Stimulated activated CD8-positive, alpha-beta memory T cell treated with anti-CD3 and anti-CD28 coated beads, Interleukin-7, amount 100 ng/mL, for 4 hours (primary cell): ENCODE measurements at regions not wholly inside any gene's neighbourhood (a gene's known extent, or its start where the extent isn't known, plus 50 kb on each side); places are given as distances from the start of the nearest gene placed in this dataset.

Source experiments
- DNase-seq, 2 donors: peaks; one replicate each; pipeline ENCODE4 v3.0.0-alpha.2; 2020; ENCODE audit warnings: low read depth in 2 of 2

- no peak for DNase-seq
Measured at GRCh38 chr18:73735836-73736235, 411.8 kb downstream of the FBXO15 start.

- DNase-seq: no peak
Measured at GRCh38 chr18:73733806-73734314, 413.8 kb downstream of the FBXO15 start.

GRCh38 chr18:73733376-73733775 is 414.3 kb downstream of the FBXO15 start:
- DNase-seq: no peak

GRCh38 chr18:73728657-73729056 is 419.0 kb downstream of the FBXO15 start:
- DNase-seq: no peak

- no peak for DNase-seq
Measured at GRCh38 chr18:73724958-73725357, 422.7 kb downstream of the FBXO15 start.

- DNase-seq: no peak
Measured at GRCh38 chr18:73719611-73720010, 428.0 kb downstream of the FBXO15 start.

GRCh38 chr18:73717570-73717969 is 430.1 kb downstream of the FBXO15 start:
- DNase-seq: no peak

- no peak for DNase-seq
Measured at GRCh38 chr18:73715210-73715670, 432.4 kb downstream of the FBXO15 start.

GRCh38 chr18:73714466-73714865 is 433.2 kb downstream of the FBXO15 start:
- DNase-seq: no peak

- DNase-seq: no peak
Measured at GRCh38 chr18:73711256-73711655, 436.4 kb downstream of the FBXO15 start.

GRCh38 chr18:73708591-73708990 is 439.0 kb downstream of the FBXO15 start:
- DNase-seq: no peak

GRCh38 chr18:73707035-73707434 is 440.6 kb downstream of the FBXO15 start:
- DNase-seq: no peak

GRCh38 chr18:73697353-73697752 is 450.3 kb downstream of the FBXO15 start:
- no peak for DNase-seq

GRCh38 chr18:73696698-73697097 is 450.9 kb downstream of the FBXO15 start:
- no peak for DNase-seq

- no peak for DNase-seq
Measured at GRCh38 chr18:73696171-73696570, 451.5 kb downstream of the FBXO15 start.

GRCh38 chr18:73693091-73693490 is 454.5 kb downstream of the FBXO15 start:
- no peak for DNase-seq

GRCh38 chr18:73691624-73692023 is 456.0 kb downstream of the FBXO15 start:
- no peak for DNase-seq

GRCh38 chr18:73691118-73691517 is 456.5 kb downstream of the FBXO15 start:
- DNase-seq: no peak

GRCh38 chr18:73690222-73690621 is 457.4 kb downstream of the FBXO15 start:
- no peak for DNase-seq

- DNase-seq: no peak
Measured at GRCh38 chr18:73688851-73689711, 458.6 kb downstream of the FBXO15 start.

GRCh38 chr18:73688161-73688560 is 459.5 kb downstream of the FBXO15 start:
- DNase-seq: no peak

- no peak for DNase-seq
Measured at GRCh38 chr18:73684647-73685046, 463.0 kb downstream of the FBXO15 start.
